ENCODE measurements at regions not wholly inside any gene's neighbourhood (a gene's known extent, or its start where the extent isn't known, plus 50 kb on each side); places are given as distances from the start of the nearest gene placed in this dataset.

GRCh38 chr10:120369856-120370276 is 87.2 kb upstream of the PLPP4 start:
- Histone ChIP-seq H3K4me1 (ENCODE audit: low read length) (no peaks in the 10 kb centered on the region), H4K20me1 (ENCODE audit: insufficient read depth, low read length) (no peaks in the 10 kb centered on the region), H3K27me3 (replicated peaks; ENCODE audit: insufficient read depth, low read length) (no peaks in the 10 kb centered on the region), H3K27ac (ENCODE audit: low read length) (no peak overlapping the region), H3K9ac (ENCODE audit: low read length) (no peak overlapping the region), H2AFZ (ENCODE audit: low read length) (no peak overlapping the region), H3K36me3 (replicated peaks; ENCODE audit: insufficient read depth, low read length) (no peaks in the 10 kb centered on the region), H3K4me3 (ENCODE audit: low read length) (no peak overlapping the region), H3K4me2 (ENCODE audit: low read depth, low read length) (no peak overlapping the region), H3K79me2 (ENCODE audit: low read length) (no peaks in the 10 kb centered on the region), H3K9me2 (replicated peaks; ENCODE audit: insufficient read depth, low read length) (no peaks in the 10 kb centered on the region), H3F3A (ENCODE audit: insufficient read depth, low read length) (no peaks in the 10 kb centered on the region), H3K9me3 (replicated peaks; ENCODE audit: insufficient read depth, low read length) (no peaks in the 10 kb centered on the region)
- no peak for DNase-seq
- TF ChIP-seq CTCF (IDR thresholded peaks at IDR 0.05; ENCODE audit: low read length) (no peak), EZH2 (optimal IDR thresholded peaks at IDR 0.05; ENCODE audit: low read depth, low read length) (no peak), EZH2phosphoT487 (IDR thresholded peaks at IDR 0.05; ENCODE audit: low read length) (no peak)

- Histone ChIP-seq H3K9ac (ENCODE audit: low read length) (no peak overlapping the region), H4K20me1 (ENCODE audit: insufficient read depth, low read length) (no peaks in the 10 kb centered on the region), H3K27ac (ENCODE audit: low read length) (no peak overlapping the region), H3K4me3 (ENCODE audit: low read length) (no peak overlapping the region), H3K4me2 (ENCODE audit: low read depth, low read length) (no peak overlapping the region), H3K9me2 (replicated peaks; ENCODE audit: insufficient read depth, low read length) (no peaks in the 10 kb centered on the region), H3K79me2 (ENCODE audit: low read length) (no peaks in the 10 kb centered on the region), H2AFZ (ENCODE audit: low read length) (no peak overlapping the region), H3K27me3 (replicated peaks; ENCODE audit: insufficient read depth, low read length) (no peaks in the 10 kb centered on the region), H3K4me1 (ENCODE audit: low read length) (no peaks in the 10 kb centered on the region), H3F3A (ENCODE audit: insufficient read depth, low read length) (no peaks in the 10 kb centered on the region), H3K36me3 (replicated peaks; ENCODE audit: insufficient read depth, low read length) (no peaks in the 10 kb centered on the region), H3K9me3 (replicated peaks; ENCODE audit: insufficient read depth, low read length) (no peaks in the 10 kb centered on the region)
- DNase-seq: no peak
- no peak for TF ChIP-seq EZH2 (optimal IDR thresholded peaks at IDR 0.05; ENCODE audit: low read depth, low read length)
- no peak for TF ChIP-seq CTCF (IDR thresholded peaks at IDR 0.05; ENCODE audit: low read length)
- no peak for TF ChIP-seq EZH2phosphoT487 (IDR thresholded peaks at IDR 0.05; ENCODE audit: low read length)
Observed at GRCh38 chr10:120371856-120372255, 85.2 kb upstream of the PLPP4 start.

GRCh38 chr10:120372917-120373316 is 84.1 kb upstream of the PLPP4 start:
- no peaks in the 10 kb centered on the region for H3F3A ChIP-seq (ENCODE audit: insufficient read depth, low read length)
- H3K4me3 ChIP-seq (ENCODE audit: low read length): no peak overlapping the region
- H3K9me3 ChIP-seq (replicated peaks; ENCODE audit: insufficient read depth, low read length): no peaks in the 10 kb centered on the region
- no peak overlapping the region for H2AFZ ChIP-seq (ENCODE audit: low read length)
- H4K20me1 ChIP-seq (ENCODE audit: insufficient read depth, low read length): no peaks in the 10 kb centered on the region
- no peak overlapping the region for H3K27ac ChIP-seq (ENCODE audit: low read length)
- no peaks in the 10 kb centered on the region for H3K9me2 ChIP-seq (replicated peaks; ENCODE audit: insufficient read depth, low read length)
- no peak overlapping the region for H3K4me2 ChIP-seq (ENCODE audit: low read depth, low read length)
- TF ChIP-seq EZH2 (optimal IDR thresholded peaks at IDR 0.05; ENCODE audit: low read depth, low read length) (no peak), EZH2phosphoT487 (IDR thresholded peaks at IDR 0.05; ENCODE audit: low read length) (no peak), CTCF (IDR thresholded peaks at IDR 0.05; ENCODE audit: low read length) (no peak)
- no peaks in the 10 kb centered on the region for H3K79me2 ChIP-seq (ENCODE audit: low read length)
- H3K36me3 ChIP-seq (replicated peaks; ENCODE audit: insufficient read depth, low read length): no peaks in the 10 kb centered on the region
- H3K4me1 ChIP-seq (ENCODE audit: low read length): no peaks in the 10 kb centered on the region
- no peak for DNase-seq
- H3K9ac ChIP-seq (ENCODE audit: low read length): no peak overlapping the region
- no peaks in the 10 kb centered on the region for H3K27me3 ChIP-seq (replicated peaks; ENCODE audit: insufficient read depth, low read length)
